Right ventricle myocardium inferior (tissue), 1 donor: ENCODE measurements at regions not wholly inside any gene's neighbourhood (a gene's known extent, or its start where the extent isn't known, plus 50 kb on each side); places are given as distances from the start of the nearest gene placed in this dataset.
A peak's percentile ranks its signal among the peaks of the same experiment; 100 is the strongest.

ENCODE experiments used
- ATAC-seq: fragments of 200-7000 bp; cut with Tn5 transposase; one replicate; pipeline ENCODE4 v1.9.1; 2020; ENCODE audit warnings: mild to moderate bottlenecking, moderate library complexity
- DNase-seq: peaks from one replicate; pipeline ENCODE4 v3.0.0; 2021; ENCODE audit errors: missing footprints
- intact Hi-C: fragments of 100-400 bp; cut with DNase I; formaldehyde crosslinking; loops from one replicate; pipeline ENCODE4 v1.11.0; 2022
- donor health status: DM: no; HTN: yes; CAD: no; lungs with severe emphysema.

GRCh38 chr1:218739426-218739825 is 394.3 kb downstream of the TGFB2 start:
- DNase-seq (peak; percentile 79), ATAC-seq (peak; percentile 95)
- intact Hi-C loops: no loop called here

- ATAC-seq: no peak
- no peak for DNase-seq
- intact Hi-C loops: no loop called here
Measured at GRCh38 chr1:218741852-218742251, 396.7 kb downstream of the TGFB2 start.

- DNase-seq (no peak), ATAC-seq (no peak)
- intact Hi-C loops: no loop called here
Measured at GRCh38 chr1:218742467-218743262, 397.5 kb downstream of the TGFB2 start.

GRCh38 chr1:218743861-218744505 is 398.8 kb downstream of the TGFB2 start:
- DNase-seq (no peak), ATAC-seq (no peak)
- intact Hi-C loops: no loop called here

GRCh38 chr1:218748071-218748470 is 402.9 kb downstream of the TGFB2 start:
- ATAC-seq: no peak
- intact Hi-C loops: no loop called here
- no peak for DNase-seq

GRCh38 chr1:218750216-218750970 is 405.3 kb downstream of the TGFB2 start:
- DNase-seq (no peak), ATAC-seq (no peak)
- intact Hi-C loops: no loop called here

GRCh38 chr1:218751208-218751948 is 406.2 kb downstream of the TGFB2 start:
- DNase-seq: no peak
- intact Hi-C loops: no loop called here
- ATAC-seq: no peak

GRCh38 chr1:218752126-218752525 is 407.0 kb downstream of the TGFB2 start:
- no peak for DNase-seq
- intact Hi-C loops: no loop called here
- peak; percentile 20 for ATAC-seq

- intact Hi-C loops: no loop called here
- DNase-seq (no peak), ATAC-seq (no peak)
Measured at GRCh38 chr1:218754477-218754876, 409.3 kb downstream of the TGFB2 start.

GRCh38 chr1:218755128-218755527 is 410.0 kb downstream of the TGFB2 start:
- no peak for ATAC-seq
- DNase-seq: no peak
- intact Hi-C loops: no loop called here

GRCh38 chr1:218759795-218760194 is 413.9 kb upstream of the LYPLAL1 start:
- intact Hi-C loops: no loop called here
- ATAC-seq (no peak), DNase-seq (no peak)

- intact Hi-C loops: no loop called here
- no peak for DNase-seq
- no peak for ATAC-seq
Measured at GRCh38 chr1:218760601-218761570, 412.8 kb upstream of the LYPLAL1 start.

GRCh38 chr1:218763538-218763937 is 410.1 kb upstream of the LYPLAL1 start:
- ATAC-seq (no peak), DNase-seq (no peak)
- intact Hi-C loops: no loop called here

- no peak for DNase-seq
- intact Hi-C loops: no loop called here
- no peak for ATAC-seq
Measured at GRCh38 chr1:218765753-218766152, 407.9 kb upstream of the LYPLAL1 start.

- ATAC-seq: no peak
- DNase-seq: no peak
- intact Hi-C loops: no loop called here
Measured at GRCh38 chr1:218771931-218772330, 401.7 kb upstream of the LYPLAL1 start.

GRCh38 chr1:218772575-218772974 is 401.1 kb upstream of the LYPLAL1 start:
- intact Hi-C loops: no loop called here
- ATAC-seq (no peak), DNase-seq (no peak)

- intact Hi-C loops: no loop called here
- DNase-seq (no peak), ATAC-seq (no peak)
Measured at GRCh38 chr1:218775501-218776021, 398.1 kb upstream of the LYPLAL1 start.
